ENCODE measurements at regions not wholly inside any gene's neighbourhood (a gene's known extent, or its start where the extent isn't known, plus 50 kb on each side); places are given as distances from the start of the nearest gene placed in this dataset.

DNA sequence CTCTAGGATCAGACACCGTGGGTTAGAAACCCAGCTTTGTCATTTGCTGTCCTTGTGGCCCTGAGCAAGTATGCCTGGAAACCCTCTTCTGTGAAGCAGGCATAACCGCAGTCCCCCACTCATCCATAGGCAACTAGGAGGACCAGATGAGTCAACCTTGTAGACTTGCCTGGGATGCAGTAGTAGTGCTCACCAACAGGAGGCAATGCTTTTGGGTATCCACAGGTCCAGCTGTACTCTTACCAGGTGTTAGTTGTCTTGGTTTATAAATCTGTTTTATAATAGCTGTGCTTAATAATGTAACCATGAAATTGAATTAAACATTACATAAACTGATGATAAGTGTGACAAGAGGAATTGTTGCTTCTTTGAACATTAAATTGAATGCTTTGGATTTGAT is 389.3 kb downstream of the IL20RB start:
- TF ChIP-seq, protein P1, sequence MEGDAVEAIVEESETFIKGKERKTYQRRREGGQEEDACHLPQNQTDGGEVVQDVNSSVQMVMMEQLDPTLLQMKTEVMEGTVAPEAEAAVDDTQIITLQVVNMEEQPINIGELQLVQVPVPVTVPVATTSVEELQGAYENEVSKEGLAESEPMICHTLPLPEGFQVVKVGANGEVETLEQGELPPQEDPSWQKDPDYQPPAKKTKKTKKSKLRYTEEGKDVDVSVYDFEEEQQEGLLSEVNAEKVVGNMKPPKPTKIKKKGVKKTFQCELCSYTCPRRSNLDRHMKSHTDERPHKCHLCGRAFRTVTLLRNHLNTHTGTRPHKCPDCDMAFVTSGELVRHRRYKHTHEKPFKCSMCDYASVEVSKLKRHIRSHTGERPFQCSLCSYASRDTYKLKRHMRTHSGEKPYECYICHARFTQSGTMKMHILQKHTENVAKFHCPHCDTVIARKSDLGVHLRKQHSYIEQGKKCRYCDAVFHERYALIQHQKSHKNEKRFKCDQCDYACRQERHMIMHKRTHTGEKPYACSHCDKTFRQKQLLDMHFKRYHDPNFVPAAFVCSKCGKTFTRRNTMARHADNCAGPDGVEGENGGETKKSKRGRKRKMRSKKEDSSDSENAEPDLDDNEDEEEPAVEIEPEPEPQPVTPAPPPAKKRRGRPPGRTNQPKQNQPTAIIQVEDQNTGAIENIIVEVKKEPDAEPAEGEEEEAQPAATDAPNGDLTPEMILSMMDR (IDR thresholded peaks at IDR 0.05), result peak in 1 of 3 experiments; percentile 12
- no peak for TF ChIP-seq POLR2A (IDR thresholded peaks at IDR 0.05)
